ENCODE measurements at regions not wholly inside any gene's neighbourhood (a gene's known extent, or its start where the extent isn't known, plus 50 kb on each side); places are given as distances from the start of the nearest gene placed in this dataset.

- TF ChIP-seq ZNF629 (tag by site-specific recombination; IDR thresholded peaks at IDR 0.05) (no peak), ZNF404 (tag by site-specific recombination; IDR thresholded peaks at IDR 0.05) (no peak), ZNF174 (tag by site-specific recombination; IDR thresholded peaks at IDR 0.05) (no peak), ZFP69B (tag by site-specific recombination; IDR thresholded peaks at IDR 0.05) (no peak), ZNF292 (tag by site-specific recombination; IDR thresholded peaks at IDR 0.05; ENCODE audit: borderline replicate concordance, low read depth) (no peak), ZNF600 (tag by site-specific recombination; IDR thresholded peaks at IDR 0.05) (no peak), GFI1B (tag by site-specific recombination; IDR thresholded peaks at IDR 0.05) (no peak), ZNF175 (tag by site-specific recombination; IDR thresholded peaks at IDR 0.05) (no peak), SP7 (tag by site-specific recombination; IDR thresholded peaks at IDR 0.05) (no peak)
- TF ChIP-seq, protein P1, sequence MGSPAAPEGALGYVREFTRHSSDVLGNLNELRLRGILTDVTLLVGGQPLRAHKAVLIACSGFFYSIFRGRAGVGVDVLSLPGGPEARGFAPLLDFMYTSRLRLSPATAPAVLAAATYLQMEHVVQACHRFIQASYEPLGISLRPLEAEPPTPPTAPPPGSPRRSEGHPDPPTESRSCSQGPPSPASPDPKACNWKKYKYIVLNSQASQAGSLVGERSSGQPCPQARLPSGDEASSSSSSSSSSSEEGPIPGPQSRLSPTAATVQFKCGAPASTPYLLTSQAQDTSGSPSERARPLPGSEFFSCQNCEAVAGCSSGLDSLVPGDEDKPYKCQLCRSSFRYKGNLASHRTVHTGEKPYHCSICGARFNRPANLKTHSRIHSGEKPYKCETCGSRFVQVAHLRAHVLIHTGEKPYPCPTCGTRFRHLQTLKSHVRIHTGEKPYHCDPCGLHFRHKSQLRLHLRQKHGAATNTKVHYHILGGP (tag by site-specific recombination; IDR thresholded peaks at IDR 0.05) = no peak
- TF ChIP-seq, protein P2, sequence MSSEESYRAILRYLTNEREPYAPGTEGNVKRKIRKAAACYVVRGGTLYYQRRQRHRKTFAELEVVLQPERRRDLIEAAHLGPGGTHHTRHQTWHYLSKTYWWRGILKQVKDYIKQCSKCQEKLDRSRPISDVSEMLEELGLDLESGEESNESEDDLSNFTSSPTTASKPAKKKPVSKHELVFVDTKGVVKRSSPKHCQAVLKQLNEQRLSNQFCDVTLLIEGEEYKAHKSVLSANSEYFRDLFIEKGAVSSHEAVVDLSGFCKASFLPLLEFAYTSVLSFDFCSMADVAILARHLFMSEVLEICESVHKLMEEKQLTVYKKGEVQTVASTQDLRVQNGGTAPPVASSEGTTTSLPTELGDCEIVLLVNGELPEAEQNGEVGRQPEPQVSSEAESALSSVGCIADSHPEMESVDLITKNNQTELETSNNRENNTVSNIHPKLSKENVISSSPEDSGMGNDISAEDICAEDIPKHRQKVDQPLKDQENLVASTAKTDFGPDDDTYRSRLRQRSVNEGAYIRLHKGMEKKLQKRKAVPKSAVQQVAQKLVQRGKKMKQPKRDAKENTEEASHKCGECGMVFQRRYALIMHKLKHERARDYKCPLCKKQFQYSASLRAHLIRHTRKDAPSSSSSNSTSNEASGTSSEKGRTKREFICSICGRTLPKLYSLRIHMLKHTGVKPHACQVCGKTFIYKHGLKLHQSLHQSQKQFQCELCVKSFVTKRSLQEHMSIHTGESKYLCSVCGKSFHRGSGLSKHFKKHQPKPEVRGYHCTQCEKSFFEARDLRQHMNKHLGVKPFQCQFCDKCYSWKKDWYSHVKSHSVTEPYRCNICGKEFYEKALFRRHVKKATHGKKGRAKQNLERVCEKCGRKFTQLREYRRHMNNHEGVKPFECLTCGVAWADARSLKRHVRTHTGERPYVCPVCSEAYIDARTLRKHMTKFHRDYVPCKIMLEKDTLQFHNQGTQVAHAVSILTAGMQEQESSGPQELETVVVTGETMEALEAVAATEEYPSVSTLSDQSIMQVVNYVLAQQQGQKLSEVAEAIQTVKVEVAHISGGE (tag by site-specific recombination; conservative IDR thresholded peaks at IDR 0.05; ENCODE audit: low read depth) = no peak
- TF ChIP-seq, protein P3, sequence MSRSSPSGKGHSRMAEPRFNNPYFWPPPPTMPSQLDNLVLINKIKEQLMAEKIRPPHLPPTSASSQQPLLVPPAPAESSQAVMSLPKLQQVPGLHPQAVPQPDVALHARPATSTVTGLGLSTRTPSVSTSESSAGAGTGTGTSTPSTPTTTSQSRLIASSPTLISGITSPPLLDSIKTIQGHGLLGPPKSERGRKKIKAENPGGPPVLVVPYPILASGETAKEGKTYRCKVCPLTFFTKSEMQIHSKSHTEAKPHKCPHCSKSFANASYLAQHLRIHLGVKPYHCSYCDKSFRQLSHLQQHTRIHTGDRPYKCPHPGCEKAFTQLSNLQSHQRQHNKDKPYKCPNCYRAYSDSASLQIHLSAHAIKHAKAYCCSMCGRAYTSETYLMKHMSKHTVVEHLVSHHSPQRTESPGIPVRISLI (tag by site-specific recombination; IDR thresholded peaks at IDR 0.05) = no peak
- no peaks in the 10 kb centered on the region for H3K4me1 ChIP-seq (ENCODE audit: control insufficient read depth, insufficient read depth, low read length)
- no peak overlapping the region for H3K4me3 ChIP-seq (ENCODE audit: low read depth, low read length)
- CTCF ChIA-PET = no interaction called here
- H3K27ac ChIP-seq (ENCODE audit: extremely low read depth, low read depth, low read length) = no peak overlapping the region
- POLR2A ChIA-PET = no interaction called here
- no peaks in the 10 kb centered on the region for H3K36me3 ChIP-seq (ENCODE audit: control insufficient read depth in 2 of 2, insufficient read depth in 1 of 2, low read length in 2 of 2)
- no peaks in the 10 kb centered on the region for H3K9me3 ChIP-seq (ENCODE audit: control insufficient read depth, insufficient read depth, low read depth, low read length)
These were observed 633.5 kb downstream of the KCNJ3 start for GRCh38 chr2:155332016-155332415.

DNA sequence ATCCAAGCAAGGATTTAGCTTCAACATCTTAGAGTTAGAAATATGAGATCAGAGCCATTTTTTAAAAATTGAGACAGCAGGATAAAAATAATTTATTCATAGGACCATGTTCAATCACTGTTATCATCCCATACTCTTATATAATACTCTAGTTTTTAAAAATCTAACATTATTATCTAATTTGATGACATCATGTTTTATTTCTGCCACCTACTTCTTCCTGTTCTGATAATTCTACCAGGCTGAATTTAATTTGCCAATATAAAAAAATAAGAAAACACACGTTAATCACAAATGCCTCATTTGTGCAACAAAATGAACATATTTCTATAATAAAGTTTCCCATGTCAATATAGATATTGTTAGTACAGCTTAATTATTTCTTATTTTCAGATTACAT, 621.7 kb downstream of the KCNJ3 start:
- ChIA-PET POLR2A (no interaction called here), CTCF (no interaction called here)
- Histone ChIP-seq H3K9me3 (ENCODE audit: control insufficient read depth, insufficient read depth, low read depth, low read length) (no peaks in the 10 kb centered on the region), H3K4me3 (ENCODE audit: low read depth, low read length) (no peak overlapping the region), H3K36me3 (ENCODE audit: control insufficient read depth in 2 of 2, insufficient read depth in 1 of 2, low read length in 2 of 2) (no peaks in the 10 kb centered on the region), H3K4me1 (ENCODE audit: control insufficient read depth, insufficient read depth, low read length) (no peaks in the 10 kb centered on the region), H3K27ac (ENCODE audit: extremely low read depth, low read depth, low read length) (no peak overlapping the region)
- no peak for TF ChIP-seq GLI4 (tag by site-specific recombination; IDR thresholded peaks at IDR 0.05)
- no peak for TF ChIP-seq ZFHX2 (tag by site-specific recombination; conservative IDR thresholded peaks at IDR 0.05)
- TF ChIP-seq ZNF239 (tag by site-specific recombination; IDR thresholded peaks at IDR 0.05) = no peak
- no peak for TF ChIP-seq ZBTB17 (tag by site-specific recombination; IDR thresholded peaks at IDR 0.05)
- no peak for TF ChIP-seq ZNF221 (tag by site-specific recombination; IDR thresholded peaks at IDR 0.05; ENCODE audit: borderline replicate concordance)

DNA sequence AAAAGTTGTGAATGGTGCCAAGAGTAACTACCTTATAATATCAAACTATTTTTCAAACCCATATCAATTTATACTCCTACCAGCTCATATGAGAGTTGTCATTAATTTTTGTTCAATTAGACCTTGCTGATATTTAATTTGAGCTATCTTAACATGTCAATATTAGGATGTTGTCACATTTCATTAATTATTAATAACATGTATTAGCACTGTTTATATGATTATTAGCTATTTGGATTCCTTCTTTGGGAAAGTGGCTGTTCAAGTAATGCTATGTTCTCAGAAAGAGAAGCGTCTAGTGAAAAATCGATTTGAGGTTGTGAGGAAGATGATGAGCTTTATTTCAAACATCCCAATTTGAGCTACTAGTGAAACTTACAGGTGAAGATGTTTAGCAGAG, 620.2 kb downstream of the KCNJ3 start:
- no peaks in the 10 kb centered on the region for H3K9me3 ChIP-seq (ENCODE audit: control insufficient read depth, insufficient read depth, low read depth, low read length)
- H3K36me3 ChIP-seq (ENCODE audit: control insufficient read depth in 2 of 2, insufficient read depth in 1 of 2, low read length in 2 of 2) = no peaks in the 10 kb centered on the region
- ChIA-PET CTCF (interaction anchor here (1.0 to 1.3 kb wide), 2 partner anchors 10 to 14 kb away, joined by 4 read pairs; no protein-coding TSS in a partner anchor), POLR2A (no interaction called here)
- no peak overlapping the region for H3K4me3 ChIP-seq (ENCODE audit: low read depth, low read length)
- TF ChIP-seq KLF9 (tag by site-specific recombination; IDR thresholded peaks at IDR 0.05; ENCODE audit: low read depth) (no peak), ZSCAN5A (tag by site-specific recombination; IDR thresholded peaks at IDR 0.05) (no peak), ZNF707 (tag by site-specific recombination; IDR thresholded peaks at IDR 0.05) (no peak), ZBTB7A (tag by site-specific recombination; IDR thresholded peaks at IDR 0.05; ENCODE audit: low read depth) (no peak), ZNF324 (tag by site-specific recombination; IDR thresholded peaks at IDR 0.05) (no peak), ZNF169 (tag by site-specific recombination; IDR thresholded peaks at IDR 0.05) (no peak)
- TF ChIP-seq, protein P2 (tag by site-specific recombination; conservative IDR thresholded peaks at IDR 0.05; ENCODE audit: low read depth) = no peak
- H3K4me1 ChIP-seq (ENCODE audit: control insufficient read depth, insufficient read depth, low read length) = no peaks in the 10 kb centered on the region
- H3K27ac ChIP-seq (ENCODE audit: extremely low read depth, low read depth, low read length) = no peak overlapping the region
